ENCODE measurements at regions not wholly inside any gene's neighbourhood (a gene's known extent, or its start where the extent isn't known, plus 50 kb on each side); places are given as distances from the start of the nearest gene placed in this dataset.

GRCh38 chr2:177077778-177078177, 134.8 kb upstream of the HNRNPA3 start:
- no peak for TF ChIP-seq TSHZ2 (CRISPR knock-in tag; IDR thresholded peaks at IDR 0.05)
- TF ChIP-seq ESRRG (CRISPR knock-in tag; IDR thresholded peaks at IDR 0.05), result no peak
- no peak for TF ChIP-seq SNAI2 (CRISPR knock-in tag; IDR thresholded peaks at IDR 0.05)
- no peak for TF ChIP-seq ZFP3 (CRISPR knock-in tag; IDR thresholded peaks at IDR 0.05)
- no peak for TF ChIP-seq ZFP30 (CRISPR knock-in tag; IDR thresholded peaks at IDR 0.05)
- no peak for ATAC-seq

GRCh38 chr2:177078416-177078815, 134.2 kb upstream of the HNRNPA3 start:
- no peak for TF ChIP-seq ARNTL (CRISPR knock-in tag; IDR thresholded peaks at IDR 0.05; ENCODE audit: borderline replicate concordance, low read depth)
- no peak for TF ChIP-seq ZFP30 (CRISPR knock-in tag; IDR thresholded peaks at IDR 0.05)
- TF ChIP-seq ZNF565 (CRISPR knock-in tag; conservative IDR thresholded peaks at IDR 0.05; ENCODE audit: low read depth), result no peak
- no peak for TF ChIP-seq ZFP3 (CRISPR knock-in tag; IDR thresholded peaks at IDR 0.05)
- TF ChIP-seq RARB (CRISPR knock-in tag; IDR thresholded peaks at IDR 0.05), result no peak
- TF ChIP-seq TCF4 (CRISPR knock-in tag; IDR thresholded peaks at IDR 0.05; ENCODE audit: borderline replicate concordance), result no peak
- ATAC-seq, result no peak

GRCh38 chr2:177078855-177079254, 133.7 kb upstream of the HNRNPA3 start:
- no peak for ATAC-seq

More at GRCh38 chr2:177078855-177079254, 133.7 kb upstream of the HNRNPA3 start:
- no peak for TF ChIP-seq ZNF70 (CRISPR knock-in tag; IDR thresholded peaks at IDR 0.05)
- TF ChIP-seq ARNTL (CRISPR knock-in tag; IDR thresholded peaks at IDR 0.05; ENCODE audit: borderline replicate concordance, low read depth), result no peak
- TF ChIP-seq ZNF565 (CRISPR knock-in tag; conservative IDR thresholded peaks at IDR 0.05; ENCODE audit: low read depth), result no peak
- TF ChIP-seq CREB5 (CRISPR knock-in tag; IDR thresholded peaks at IDR 0.05; ENCODE audit: low read depth), result no peak
- TF ChIP-seq OSR1 (CRISPR knock-in tag; IDR thresholded peaks at IDR 0.05), result no peak
- no peak for TF ChIP-seq CSDC2 (CRISPR knock-in tag; IDR thresholded peaks at IDR 0.05)
- TF ChIP-seq PATZ1 (CRISPR knock-in tag; IDR thresholded peaks at IDR 0.05; ENCODE audit: borderline replicate concordance), result no peak
- TF ChIP-seq ZNF8 (CRISPR knock-in tag; IDR thresholded peaks at IDR 0.05), result no peak
- no peak for TF ChIP-seq TSHZ2 (CRISPR knock-in tag; IDR thresholded peaks at IDR 0.05)
- no peak for TF ChIP-seq TCF4 (CRISPR knock-in tag; IDR thresholded peaks at IDR 0.05; ENCODE audit: borderline replicate concordance)
